ENCODE measurements at regions not wholly inside any gene's neighbourhood (a gene's known extent, or its start where the extent isn't known, plus 50 kb on each side); places are given as distances from the start of the nearest gene placed in this dataset.
"Not testable (repeated sequence)": the region's sequence is repeated elsewhere in the genome, so short reads cannot be mapped to it uniquely, and the experiment has no call there.

GRCh38 chr1:55768327-55768952, 553.3 kb upstream of the USP24 start:
- no peak for TF ChIP-seq CTCF (IDR thresholded peaks at IDR 0.05; ENCODE audit: low read depth, low read length, missing control alignments)
- H3K4me3 ChIP-seq (ENCODE audit: low read depth, low read length): no peak overlapping the region
- no peak for DNase-seq (ENCODE audit: low read depth)

- DNase-seq (ENCODE audit: low read depth): no peak
- no peak overlapping the region for H3K4me3 ChIP-seq (ENCODE audit: low read depth, low read length)
- TF ChIP-seq CTCF (IDR thresholded peaks at IDR 0.05; ENCODE audit: low read depth, low read length, missing control alignments): no peak
These were observed 552.0 kb upstream of the USP24 start for GRCh38 chr1:55767171-55767570.

- not testable (repeated sequence) for DNase-seq (ENCODE audit: low read depth); H3K4me3 ChIP-seq (ENCODE audit: low read depth, low read length)
These were observed 550.3 kb upstream of the USP24 start for GRCh38 chr1:55765505-55765904.

GRCh38 chr1:55751776-55752175, 536.6 kb upstream of the USP24 start:
- TF ChIP-seq CTCF (IDR thresholded peaks at IDR 0.05; ENCODE audit: low read depth, low read length, missing control alignments): no peak
- DNase-seq (ENCODE audit: low read depth): no peak
- H3K4me3 ChIP-seq (ENCODE audit: low read depth, low read length): no peak overlapping the region

- no peak for DNase-seq (ENCODE audit: low read depth)
- no peak overlapping the region for H3K4me3 ChIP-seq (ENCODE audit: low read depth, low read length)
- TF ChIP-seq CTCF (IDR thresholded peaks at IDR 0.05; ENCODE audit: low read depth, low read length, missing control alignments): no peak
These were observed 535.4 kb upstream of the USP24 start for GRCh38 chr1:55750628-55750995.

- no peak for TF ChIP-seq CTCF (IDR thresholded peaks at IDR 0.05; ENCODE audit: low read depth, low read length, missing control alignments)
- DNase-seq (ENCODE audit: low read depth): no peak
- no peak overlapping the region for H3K4me3 ChIP-seq (ENCODE audit: low read depth, low read length)
These were observed 534.9 kb upstream of the USP24 start for GRCh38 chr1:55749975-55750627.

GRCh38 chr1:55747408-55747841, 532.3 kb upstream of the USP24 start:
- no peak for TF ChIP-seq CTCF (IDR thresholded peaks at IDR 0.05; ENCODE audit: low read depth, low read length, missing control alignments)
- H3K4me3 ChIP-seq (ENCODE audit: low read depth, low read length): no peak overlapping the region
- no peak for DNase-seq (ENCODE audit: low read depth)

Data from GM12864 (cell line).